Cardiac muscle cell (in vitro differentiated cells and primary cell): ENCODE measurements at regions not wholly inside any gene's neighbourhood (a gene's known extent, or its start where the extent isn't known, plus 50 kb on each side); places are given as distances from the start of the nearest gene placed in this dataset.

Experiments used
- DNase-seq, 2 donors: peaks; one replicate each; pipeline versions ENCODE4 v3.0.0 to v3.0.0-alpha.2; 2010 to 2017; ENCODE audit warnings: low read depth in 1 of 2, low spot score in 1 of 2
- H3K27ac ChIP-seq: fragments of 200-600 bp; sonication (generic); 2 replicates; pipeline ENCODE4 v1.5.1; 2016
- H3K27me3 ChIP-seq: fragments of 200-600 bp; sonication (generic); 2 replicates; pipeline ENCODE4 v1.6.0; 2016; ENCODE audit warnings: control low read depth
- H3K36me3 ChIP-seq: fragments of 200-600 bp; sonication (generic); 2 replicates; pipeline ENCODE4 v1.5.1; 2016; ENCODE audit warnings: control low read depth
- H3K4me1 ChIP-seq: fragments of 200-600 bp; sonication (generic); 2 replicates; pipeline ENCODE4 v1.8.1; 2017; ENCODE audit warnings: low read depth, mild to moderate bottlenecking, mixed run types
- H3K4me3 ChIP-seq: fragments of 200-600 bp; sonication (generic); 2 replicates; pipeline ENCODE4 v1.5.1; 2016; ENCODE audit warnings: mild to moderate bottlenecking
- H3K9me3 ChIP-seq: fragments of 200-600 bp; sonication (generic); 2 replicates; pipeline ENCODE4 v1.5.1; 2017; ENCODE audit warnings: low read depth, mild to moderate bottlenecking, control low read depth
- TF ChIP-seq, protein P1 (sequence below): IDR thresholded peaks from 2 replicates; pipeline ENCODE4 v1.5.1; 2012; ENCODE audit warnings: low read depth, mild to moderate bottlenecking, low read length

DNA sequence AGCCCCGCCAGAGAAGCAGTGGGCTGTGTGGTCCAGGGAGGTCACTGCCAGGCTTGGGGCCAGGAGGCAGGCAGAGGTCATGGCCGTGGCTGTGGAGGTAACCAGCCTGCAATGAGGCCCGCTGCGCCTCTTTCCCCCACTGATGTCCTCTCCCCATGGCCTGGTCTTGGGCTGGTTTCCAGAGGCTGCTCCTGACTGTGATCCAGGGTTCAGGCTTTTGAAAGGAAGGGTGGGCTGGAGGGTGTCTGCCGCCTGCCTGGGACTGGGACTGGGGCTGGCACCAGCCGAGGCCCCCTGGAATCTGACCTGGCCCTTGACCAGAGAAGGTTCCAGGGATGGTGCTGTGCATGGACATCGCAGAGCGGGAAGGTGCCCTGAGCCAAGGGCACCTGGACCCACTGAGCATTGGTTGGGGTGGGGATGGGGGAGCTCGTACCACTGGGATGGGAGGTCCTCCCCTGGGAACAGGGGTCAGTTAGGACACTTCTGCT lies 59.6 kb upstream of the THY1 start:
- DNase-seq = no peak
- Histone ChIP-seq H3K27me3 (peaks cover 37% of the 10 kb centered on the region), H3K4me3 (no peak overlapping the region), H3K36me3 (no peaks in the 10 kb centered on the region), H3K27ac (no peak overlapping the region), H3K9me3 (no peaks in the 10 kb centered on the region), H3K4me1 (peaks cover 8% of the 10 kb centered on the region)
- TF ChIP-seq, protein P1, sequence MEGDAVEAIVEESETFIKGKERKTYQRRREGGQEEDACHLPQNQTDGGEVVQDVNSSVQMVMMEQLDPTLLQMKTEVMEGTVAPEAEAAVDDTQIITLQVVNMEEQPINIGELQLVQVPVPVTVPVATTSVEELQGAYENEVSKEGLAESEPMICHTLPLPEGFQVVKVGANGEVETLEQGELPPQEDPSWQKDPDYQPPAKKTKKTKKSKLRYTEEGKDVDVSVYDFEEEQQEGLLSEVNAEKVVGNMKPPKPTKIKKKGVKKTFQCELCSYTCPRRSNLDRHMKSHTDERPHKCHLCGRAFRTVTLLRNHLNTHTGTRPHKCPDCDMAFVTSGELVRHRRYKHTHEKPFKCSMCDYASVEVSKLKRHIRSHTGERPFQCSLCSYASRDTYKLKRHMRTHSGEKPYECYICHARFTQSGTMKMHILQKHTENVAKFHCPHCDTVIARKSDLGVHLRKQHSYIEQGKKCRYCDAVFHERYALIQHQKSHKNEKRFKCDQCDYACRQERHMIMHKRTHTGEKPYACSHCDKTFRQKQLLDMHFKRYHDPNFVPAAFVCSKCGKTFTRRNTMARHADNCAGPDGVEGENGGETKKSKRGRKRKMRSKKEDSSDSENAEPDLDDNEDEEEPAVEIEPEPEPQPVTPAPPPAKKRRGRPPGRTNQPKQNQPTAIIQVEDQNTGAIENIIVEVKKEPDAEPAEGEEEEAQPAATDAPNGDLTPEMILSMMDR = no peak

DNA sequence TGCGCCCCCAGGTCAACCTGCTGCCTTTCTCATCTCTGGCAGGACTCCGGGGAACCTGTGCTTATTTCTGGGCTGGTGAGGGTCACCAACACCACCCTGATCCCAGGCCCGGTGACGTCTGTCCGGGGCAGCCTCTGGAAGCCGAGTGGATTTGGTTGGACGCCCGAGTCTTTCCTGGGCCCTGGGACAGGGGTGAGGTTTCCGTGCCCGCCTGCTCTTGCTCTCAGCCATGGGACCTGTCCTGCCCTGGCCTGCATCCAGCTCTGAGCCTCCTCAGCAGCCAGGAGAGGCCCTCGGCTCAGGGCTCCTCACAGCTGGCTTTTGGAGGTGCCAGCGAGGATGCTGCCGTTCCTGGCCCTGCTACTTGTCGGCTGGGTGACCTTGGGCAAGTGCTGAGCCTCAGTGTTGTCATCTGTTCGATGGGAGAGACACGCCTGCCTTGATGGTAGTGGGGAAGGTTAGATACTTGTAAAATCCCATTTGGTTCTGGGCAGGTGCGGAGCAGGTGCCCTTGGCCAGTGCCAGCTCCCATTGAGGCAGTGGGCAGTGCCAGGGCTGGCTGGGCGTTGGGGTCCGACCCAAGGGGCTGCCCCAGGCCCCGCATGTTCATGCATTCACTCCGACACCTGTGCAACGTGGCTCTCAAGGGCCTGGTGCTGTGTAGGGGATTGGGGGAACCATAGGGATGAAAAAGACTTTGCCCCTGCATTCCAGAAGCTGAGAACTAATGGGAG lies 58.9 kb upstream of the THY1 start:
- TF ChIP-seq, protein P1 = no peak
- H3K4me3 ChIP-seq = no peak overlapping the region
- no peaks in the 10 kb centered on the region for H3K9me3 ChIP-seq
- no peak for DNase-seq
- H3K4me1 ChIP-seq = peaks cover 8% of the 10 kb centered on the region
- no peak overlapping the region for H3K27ac ChIP-seq
- no peaks in the 10 kb centered on the region for H3K36me3 ChIP-seq
- H3K27me3 ChIP-seq = peaks cover 33% of the 10 kb centered on the region

DNA sequence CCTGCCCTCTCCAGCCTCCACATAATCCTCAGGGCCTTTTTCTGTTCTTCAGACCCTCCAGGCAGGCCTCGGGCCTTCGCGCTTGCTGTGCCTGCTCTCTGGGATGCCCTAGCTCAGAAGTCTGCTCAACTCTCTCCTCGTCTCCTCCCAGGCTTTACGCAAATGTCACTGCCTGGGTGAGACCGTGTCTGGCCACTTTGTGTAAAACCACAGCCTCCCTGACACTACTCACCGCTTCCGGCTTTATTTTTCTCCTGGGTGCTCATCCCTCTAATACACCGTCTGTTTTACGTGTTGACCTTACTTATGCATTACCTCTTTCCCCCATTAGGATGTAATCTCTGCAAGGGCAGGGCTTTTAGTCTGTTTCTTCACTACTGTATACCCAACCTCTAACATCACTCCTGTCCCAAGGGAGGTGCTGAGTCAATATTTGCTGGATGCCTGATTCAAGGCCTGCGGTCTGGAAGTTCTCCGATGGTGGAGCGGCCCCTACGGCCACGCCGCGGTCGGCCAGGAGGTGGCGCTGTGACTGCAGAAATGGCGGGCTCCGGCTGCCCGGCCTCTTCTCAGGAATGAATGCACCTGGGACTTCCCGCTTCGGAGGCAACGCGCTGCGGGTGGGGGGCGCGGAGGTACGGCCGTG lies 58.2 kb upstream of the THY1 start:
- peak; percentile 76 to 98 for DNase-seq
- Histone ChIP-seq H3K27me3 (peaks cover 37% of the 10 kb centered on the region), H3K9me3 (no peaks in the 10 kb centered on the region), H3K27ac (no peak overlapping the region), H3K4me3 (no peak overlapping the region), H3K4me1 (peaks cover 8% of the 10 kb centered on the region), H3K36me3 (no peaks in the 10 kb centered on the region)
- TF ChIP-seq, protein P1 = peak; percentile 97

DNA sequence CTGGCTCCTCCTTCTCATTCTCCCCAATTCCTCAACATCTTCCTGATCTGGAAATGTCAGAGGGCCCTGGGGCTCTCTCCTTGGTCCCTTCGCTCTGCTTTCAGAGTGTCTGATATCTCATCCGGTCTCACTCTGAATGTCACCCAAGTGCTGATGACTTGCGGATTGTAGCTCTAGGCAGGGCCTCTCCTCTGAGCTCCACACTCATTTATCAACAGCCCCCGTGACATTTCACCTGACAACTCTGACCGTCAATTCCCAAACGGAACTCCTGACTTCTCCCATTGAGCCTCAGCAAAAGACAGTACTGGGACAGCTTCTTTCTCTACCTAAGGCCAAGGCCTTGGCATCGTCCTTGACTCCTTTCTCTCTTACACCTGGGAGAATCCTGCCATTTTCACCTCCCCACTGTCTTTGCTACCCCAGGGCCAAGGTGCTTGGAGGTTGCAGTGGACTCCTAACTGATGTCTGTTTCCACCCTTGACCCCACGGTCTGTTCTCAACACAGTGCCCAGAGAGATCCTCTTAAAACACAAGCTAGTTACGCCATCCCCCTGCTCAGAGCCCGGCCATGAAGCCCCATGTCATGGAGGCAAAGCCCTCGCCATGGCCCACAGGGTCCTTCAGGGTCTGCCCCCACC lies 57.5 kb upstream of the THY1 start:
- H3K27ac ChIP-seq = no peak overlapping the region
- no peak for DNase-seq

DNA sequence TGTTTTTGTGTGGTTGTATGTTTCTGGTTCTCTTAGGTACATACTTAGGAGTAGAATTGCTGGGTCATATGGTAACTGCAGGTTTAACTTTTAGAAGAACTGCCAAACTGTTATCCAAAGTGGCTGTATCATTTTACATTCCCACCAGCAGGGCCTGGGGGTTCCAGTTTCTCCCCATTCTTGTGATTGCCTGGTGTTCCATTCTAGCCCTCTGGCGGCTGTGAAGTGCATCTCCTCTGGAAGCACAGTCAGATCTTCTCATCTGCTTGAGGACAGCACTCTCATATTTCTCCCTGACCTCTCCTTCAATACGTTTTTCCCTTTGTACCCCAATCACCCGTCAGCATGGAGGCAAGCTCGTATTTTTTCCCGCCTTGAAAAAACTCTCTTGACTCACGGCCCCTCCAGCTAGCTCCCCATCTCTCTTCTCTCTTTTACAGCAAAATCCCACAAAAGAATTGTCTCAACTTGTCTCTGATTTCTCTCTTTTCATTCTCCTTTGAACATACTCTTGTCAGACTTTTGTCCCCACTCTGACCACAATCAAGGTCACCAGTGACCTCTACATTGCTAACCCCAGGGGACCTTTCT lies 56.8 kb upstream of the THY1 start:
- peak; percentile 29 to 67 for DNase-seq
- H3K36me3 ChIP-seq = no peaks in the 10 kb centered on the region
- no peaks in the 10 kb centered on the region for H3K9me3 ChIP-seq
- H3K27ac ChIP-seq = no peak overlapping the region
- TF ChIP-seq, protein P1 = peak; percentile 74
- peaks cover 8% of the 10 kb centered on the region for H3K4me1 ChIP-seq
- peaks cover 28% of the 10 kb centered on the region for H3K27me3 ChIP-seq
- H3K4me3 ChIP-seq = no peak overlapping the region

More for the DNA sequence above, 57.5 kb upstream of the THY1 start:
- TF ChIP-seq, protein P1 = no peak
- H3K27me3 ChIP-seq = peaks cover 32% of the 10 kb centered on the region
- peaks cover 8% of the 10 kb centered on the region for H3K4me1 ChIP-seq
- H3K4me3 ChIP-seq = no peak overlapping the region
- no peaks in the 10 kb centered on the region for H3K9me3 ChIP-seq
- no peaks in the 10 kb centered on the region for H3K36me3 ChIP-seq
